H54 (cell line): ENCODE measurements at regions not wholly inside any gene's neighbourhood (a gene's known extent, or its start where the extent isn't known, plus 50 kb on each side); places are given as distances from the start of the nearest gene placed in this dataset.

Experiments used
- DNase-seq: peaks from one replicate; pipeline ENCODE4 v3.0.0; 2011; ENCODE audit warnings: low spot score, mixed read lengths; ENCODE audit not compliant: insufficient read length
- FAIRE-seq: peaks from 3 replicates; lab custom pipeline; 2011; peaks lifted over from hg19 to GRCh38; lab: Jason Lieb, UNC
- POLR2A ChIP-seq: IDR thresholded peaks from 2 replicates; pipeline ENCODE4 v1.6.1; 2011; ENCODE audit warnings: low read depth, mild to moderate bottlenecking, low read length

GRCh38 chr18:29174891-29175290, 998.0 kb upstream of the CDH2 start:
- DNase-seq = no peak
- no peak for FAIRE-seq
- TF ChIP-seq POLR2A = no peak

GRCh38 chr18:29172756-29173067, 995.8 kb upstream of the CDH2 start:
- DNase-seq (no peak), FAIRE-seq (no peak)
- TF ChIP-seq POLR2A = no peak

DNA sequence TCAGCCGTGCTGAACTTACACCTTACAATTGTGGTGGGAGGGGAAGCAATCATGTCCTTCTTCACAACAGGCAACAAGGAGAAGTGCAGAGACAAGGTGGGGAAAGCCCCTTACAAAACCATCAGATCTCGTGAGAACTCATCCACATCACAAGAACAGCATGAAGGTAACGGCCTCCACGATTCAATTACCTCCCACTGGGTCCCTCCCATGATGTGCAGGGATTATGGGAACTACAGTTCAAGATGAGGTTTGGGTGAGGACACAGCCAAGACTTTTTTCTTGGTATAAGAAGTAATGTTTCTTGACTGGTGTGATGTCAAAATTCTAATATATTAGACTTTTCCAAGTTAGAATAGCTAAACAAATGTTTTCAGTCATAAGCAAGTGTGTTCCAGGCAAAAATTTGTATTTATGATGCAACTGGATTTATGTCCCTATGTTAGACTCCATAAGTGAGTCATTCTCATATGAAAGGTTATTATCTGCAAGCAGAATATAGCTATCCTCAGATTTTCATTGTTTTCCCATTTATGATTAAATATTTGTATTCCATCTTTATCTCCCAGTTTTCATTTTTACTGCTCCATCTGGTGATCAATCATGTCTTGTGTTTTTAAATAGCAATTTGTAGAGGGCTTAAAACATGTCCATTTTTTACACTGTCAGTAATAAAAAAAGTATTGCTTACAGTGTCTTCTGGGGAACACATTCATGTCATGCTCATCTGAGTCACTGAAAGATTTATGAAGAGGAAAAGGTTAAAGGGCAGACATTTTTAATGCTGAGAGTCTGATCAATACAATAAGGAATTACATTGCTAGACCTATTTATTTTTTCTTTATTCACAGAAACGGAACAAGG, 995.2 kb upstream of the CDH2 start:
- DNase-seq (no peak), FAIRE-seq (no peak)
- TF ChIP-seq POLR2A = no peak

DNA sequence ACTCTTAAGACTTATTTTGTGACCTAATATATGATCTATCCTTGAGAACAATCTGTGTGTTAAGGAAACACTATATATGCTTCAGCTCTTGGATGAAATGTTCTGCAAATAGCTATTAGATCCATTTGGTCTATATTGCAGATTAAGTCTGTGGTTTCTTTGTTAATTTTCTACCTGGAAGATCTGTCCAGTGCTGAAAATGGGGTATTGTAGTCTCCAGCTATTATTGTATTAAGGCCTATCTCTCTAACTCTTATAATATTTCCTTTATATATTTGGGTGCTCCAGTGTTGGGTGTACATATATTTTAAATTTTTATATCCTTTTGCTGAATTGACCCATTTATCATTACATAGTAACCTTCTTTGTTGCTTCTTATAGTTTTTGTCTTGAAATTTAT, 992.7 kb upstream of the CDH2 start:
- DNase-seq (no peak), FAIRE-seq (no peak)
- TF ChIP-seq POLR2A = no peak

DNA sequence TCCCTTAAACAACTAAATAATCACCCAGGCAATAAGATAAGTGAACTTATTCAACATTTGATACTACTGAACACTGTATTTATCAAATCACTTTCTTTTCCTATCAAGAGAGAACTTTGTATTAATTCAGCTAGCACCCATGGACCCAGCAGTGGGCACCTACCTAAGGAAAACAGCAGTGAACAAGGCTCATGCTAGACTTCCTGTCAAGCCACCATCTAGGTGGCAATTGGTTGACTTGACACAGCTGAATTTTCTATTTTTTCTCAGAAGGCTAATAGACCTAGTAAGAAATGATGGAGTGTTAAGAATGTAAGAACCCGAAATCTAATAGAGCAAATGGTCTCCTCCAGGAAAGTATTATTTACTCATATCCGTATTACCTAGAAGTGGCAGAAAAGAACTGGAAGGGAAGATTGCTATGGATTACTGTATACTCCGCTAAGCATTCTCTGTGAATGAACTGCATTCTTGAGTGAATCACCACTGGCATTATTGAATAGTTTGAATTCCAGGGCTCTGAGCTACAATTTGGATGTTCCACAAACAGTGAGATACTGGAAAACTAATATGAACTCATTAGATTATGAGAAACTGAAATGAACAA, 988.2 kb upstream of the CDH2 start:
- no peak for TF ChIP-seq POLR2A
- DNase-seq = no peak
- FAIRE-seq = peak; percentile 78

- no peak for DNase-seq
- FAIRE-seq = peak; percentile 79
- no peak for TF ChIP-seq POLR2A
Measured at GRCh38 chr18:29164020-29164706, 987.2 kb upstream of the CDH2 start.

GRCh38 chr18:29163596-29163995, 986.7 kb upstream of the CDH2 start:
- no peak for TF ChIP-seq POLR2A
- DNase-seq (no peak), FAIRE-seq (no peak)

GRCh38 chr18:29161429-29161828, 984.5 kb upstream of the CDH2 start:
- no peak for TF ChIP-seq POLR2A
- FAIRE-seq (no peak), DNase-seq (no peak)

DNA sequence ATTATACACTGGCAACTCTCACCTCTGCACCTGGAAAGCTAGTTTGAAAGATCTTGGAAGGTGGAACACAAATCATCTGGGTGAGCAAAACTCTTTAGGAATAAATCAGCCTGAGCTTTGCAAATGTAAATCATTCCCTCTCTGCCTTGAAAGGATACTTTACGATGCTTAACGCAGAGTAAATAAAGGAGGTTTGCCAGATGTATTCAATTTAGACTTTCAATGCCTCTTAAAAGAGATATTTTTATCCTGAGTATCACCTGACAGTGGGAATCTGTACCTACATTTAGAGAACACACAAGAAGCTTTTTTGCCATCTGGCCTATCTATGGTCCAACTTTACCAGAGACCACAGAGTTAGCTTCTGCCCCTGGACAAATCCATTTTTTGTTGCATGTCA, 983.2 kb upstream of the CDH2 start:
- no peak for FAIRE-seq
- DNase-seq = no peak
- TF ChIP-seq POLR2A = no peak

DNA sequence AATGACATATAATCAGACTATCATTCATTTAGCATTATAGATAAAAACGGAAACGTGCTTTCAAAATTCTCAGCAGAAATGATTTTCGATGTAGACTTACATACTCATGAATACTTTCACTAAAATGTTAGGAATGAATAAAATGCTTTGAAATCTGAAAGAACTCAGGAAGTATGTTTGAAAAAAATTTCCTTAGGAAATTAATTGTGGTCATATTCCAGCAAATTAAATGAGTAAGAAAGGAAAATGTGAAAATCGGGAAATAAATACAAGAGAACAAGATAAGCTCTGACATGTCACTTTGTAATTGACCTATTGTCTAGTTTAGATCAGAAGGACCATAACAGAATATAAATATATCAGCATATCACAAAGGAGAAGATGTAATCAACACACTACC, 981.0 kb upstream of the CDH2 start:
- FAIRE-seq (no peak), DNase-seq (no peak)
- no peak for TF ChIP-seq POLR2A

DNA sequence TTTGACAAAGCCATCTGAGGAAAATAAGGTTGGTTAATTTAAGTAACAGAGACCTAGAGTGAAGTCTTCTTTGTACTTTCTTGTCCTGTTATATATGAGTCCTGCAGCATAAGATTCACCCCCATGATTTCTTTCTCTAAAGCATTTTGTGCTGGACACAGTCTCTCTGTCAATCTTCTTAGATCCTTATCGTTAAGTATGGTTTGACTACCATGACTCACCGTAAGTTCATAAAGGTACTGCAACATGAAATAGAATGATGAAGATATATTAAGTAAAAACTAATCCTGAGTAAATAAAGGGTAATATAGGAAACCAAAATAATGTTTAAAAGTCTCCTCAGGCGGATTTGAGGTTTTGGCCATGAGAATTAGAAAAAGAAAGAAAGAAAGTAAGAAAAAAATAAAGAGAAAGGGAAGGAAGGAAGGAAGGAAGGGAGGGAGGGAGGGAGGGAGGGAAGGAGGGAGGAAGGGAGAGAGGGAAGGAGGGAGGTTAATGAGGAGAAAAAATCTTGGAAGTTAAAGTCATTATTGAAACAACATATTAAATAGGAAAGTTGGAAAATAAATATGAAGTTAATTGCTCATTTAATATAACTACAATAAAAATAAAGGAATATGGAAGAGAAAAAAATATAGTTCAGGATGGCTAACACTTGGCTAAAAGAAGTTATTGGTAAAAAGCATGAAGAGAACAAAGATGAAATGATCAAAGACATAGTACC, 980.3 kb upstream of the CDH2 start:
- DNase-seq (no peak), FAIRE-seq (no peak)
- TF ChIP-seq POLR2A = no peak

DNA sequence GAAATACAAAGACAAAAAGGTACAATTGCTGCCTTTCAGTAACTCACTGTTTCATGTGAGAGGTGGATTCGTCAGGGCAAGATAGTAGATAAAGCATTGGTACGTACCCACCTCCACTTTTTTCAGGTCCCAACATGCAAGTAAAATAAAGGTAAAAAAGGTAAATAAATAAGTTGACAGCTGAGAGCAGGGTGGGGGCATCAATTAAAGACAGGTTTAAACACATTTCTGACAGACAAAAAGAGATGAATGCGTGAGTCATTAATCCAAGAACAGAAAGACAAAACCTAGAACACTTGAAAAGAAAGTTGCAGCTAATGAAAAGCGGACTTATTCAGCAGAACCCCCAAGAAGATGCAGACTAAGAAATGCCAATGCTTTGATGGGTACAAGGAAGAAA, 979.6 kb upstream of the CDH2 start:
- no peak for FAIRE-seq
- no peak for TF ChIP-seq POLR2A

GRCh38 chr18:29154758-29155725, 978.1 kb upstream of the CDH2 start:
- no peak for DNase-seq
- FAIRE-seq = peak; percentile 68

More for the DNA sequence above, 979.6 kb upstream of the CDH2 start:
- no peak for DNase-seq

More at GRCh38 chr18:29154758-29155725, 978.1 kb upstream of the CDH2 start:
- TF ChIP-seq POLR2A = no peak
